ENCODE measurements at regions not wholly inside any gene's neighbourhood (a gene's known extent, or its start where the extent isn't known, plus 50 kb on each side); places are given as distances from the start of the nearest gene placed in this dataset.
"Not testable (repeated sequence)": the region's sequence is repeated elsewhere in the genome, so short reads cannot be mapped to it uniquely, and the experiment has no call there.

- ATAC-seq (peak; percentile 39), DNase-seq (peak in 1 of 3 donors; percentile 47)
- no peaks in the 10 kb centered on the region for H3K36me3 ChIP-seq (ENCODE audit: low read depth)
- TF ChIP-seq CTCF (IDR thresholded peaks at IDR 0.05), result no peak
- peaks cover 7% of the 10 kb centered on the region for H3K4me1 ChIP-seq (ENCODE audit: low read depth)
- no peaks in the 10 kb centered on the region for H3K9me3 ChIP-seq
- no peak overlapping the region for H3K4me3 ChIP-seq
- intact Hi-C loops (cut with DNase I, micrococcal nuclease), result no loop called here
These were observed 128.8 kb upstream of the ANO1 start for GRCh38 chr11:69949327-69949726.

- no peaks in the 10 kb centered on the region for H3K9me3 ChIP-seq
- H3K36me3 ChIP-seq (ENCODE audit: low read depth), result no peaks in the 10 kb centered on the region
- no peak overlapping the region for H3K4me3 ChIP-seq
- H3K4me1 ChIP-seq (ENCODE audit: low read depth), result peaks cover 7% of the 10 kb centered on the region
- intact Hi-C loops (cut with DNase I, micrococcal nuclease), result no loop called here
- ATAC-seq (peak; percentile 52), DNase-seq (peak; percentile 24 to 48 (median 45))
- no peak for TF ChIP-seq CTCF (IDR thresholded peaks at IDR 0.05)
These were observed 128.0 kb upstream of the ANO1 start for GRCh38 chr11:69950120-69950519.

DNA sequence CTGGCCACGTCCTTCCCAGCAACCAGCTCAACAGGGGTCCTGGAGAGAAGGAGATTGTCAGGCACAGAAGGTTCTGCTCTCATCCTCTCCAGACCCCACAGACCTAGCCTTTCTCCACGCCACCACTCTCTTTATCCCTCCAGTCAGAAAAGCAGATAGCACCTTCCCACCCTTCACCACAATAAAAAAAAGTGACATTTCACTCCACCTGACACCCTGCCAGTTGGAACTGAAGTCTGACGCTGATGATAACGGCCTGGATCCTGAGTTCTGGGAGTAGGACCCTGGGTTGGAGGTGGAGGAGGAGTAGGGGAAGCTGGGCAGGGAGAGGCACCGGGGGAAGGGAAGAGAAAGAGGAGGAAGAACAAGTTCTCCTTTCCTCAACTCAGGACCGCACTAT lies 127.5 kb upstream of the ANO1 start:
- peak in 1 of 3 donors; percentile 1 for DNase-seq

DNA sequence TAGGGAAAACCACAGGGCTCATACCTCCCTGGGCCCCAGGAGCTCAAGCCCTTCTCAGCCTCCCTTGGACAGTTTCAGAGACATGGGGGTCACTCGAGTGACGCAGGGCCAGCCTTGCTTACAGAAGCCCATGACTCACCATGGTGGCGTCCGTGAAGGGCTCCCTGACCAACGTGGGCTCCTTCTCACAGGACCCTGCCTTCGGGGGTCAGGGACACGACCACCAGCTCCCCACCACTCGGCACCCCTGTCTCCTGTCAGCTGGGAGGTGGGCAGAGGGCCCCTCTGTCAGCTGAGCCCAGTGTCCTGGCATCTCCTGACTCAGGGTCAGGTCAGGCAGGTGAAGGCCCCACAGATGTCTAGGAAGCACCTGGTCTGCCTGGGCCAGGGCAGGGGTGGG lies 126.3 kb upstream of the ANO1 start:
- DNase-seq, result peak in 2 of 3 donors; percentile 6 to 36
- Histone ChIP-seq H3K4me1 (ENCODE audit: low read depth) (peaks cover 7% of the 10 kb centered on the region), H3K36me3 (ENCODE audit: low read depth) (no peaks in the 10 kb centered on the region), H3K9me3 (no peaks in the 10 kb centered on the region), H3K4me3 (no peak overlapping the region)
- no peak for ATAC-seq
- intact Hi-C loops (cut with DNase I, micrococcal nuclease), result no loop called here
- no peak for TF ChIP-seq CTCF (IDR thresholded peaks at IDR 0.05)

More for the DNA sequence above, 127.5 kb upstream of the ANO1 start:
- intact Hi-C loops (cut with DNase I, micrococcal nuclease), result no loop called here
- H3K4me1 ChIP-seq (ENCODE audit: low read depth), result peaks cover 7% of the 10 kb centered on the region
- no peaks in the 10 kb centered on the region for H3K9me3 ChIP-seq
- no peak for TF ChIP-seq CTCF (IDR thresholded peaks at IDR 0.05)
- H3K36me3 ChIP-seq (ENCODE audit: low read depth), result no peaks in the 10 kb centered on the region
- no peak overlapping the region for H3K4me3 ChIP-seq
- ATAC-seq, result no peak

GRCh38 chr11:69952229-69952975 lies 125.7 kb upstream of the ANO1 start:
- H3K9me3 ChIP-seq; H3K4me1 ChIP-seq (ENCODE audit: low read depth); ATAC-seq; H3K36me3 ChIP-seq (ENCODE audit: low read depth); intact Hi-C loops (cut with DNase I, micrococcal nuclease); H3K4me3 ChIP-seq: not testable (repeated sequence)
- DNase-seq, result peak in 2 of 3 donors; percentile 8 to 15

DNA sequence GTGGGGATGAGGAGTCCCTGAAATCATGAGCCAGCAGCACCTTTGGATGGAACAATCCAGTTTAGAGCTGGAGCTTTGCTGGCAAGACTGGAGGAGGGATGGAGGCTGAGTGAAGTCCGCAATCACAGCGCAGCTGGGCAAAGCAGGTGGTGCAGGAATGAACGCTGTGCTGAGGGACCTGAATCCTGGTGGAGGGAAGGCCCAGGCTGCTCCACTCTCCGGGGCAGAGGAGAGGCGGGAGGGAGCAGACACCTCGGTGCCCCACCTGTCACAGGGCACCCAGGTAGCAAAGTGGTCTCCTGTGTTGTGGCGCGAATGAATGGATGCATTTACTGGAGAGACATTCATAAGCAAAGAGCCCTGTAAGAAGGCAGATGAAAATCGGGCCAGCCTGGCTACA lies 124.8 kb upstream of the ANO1 start:
- DNase-seq (peak in 2 of 3 donors; percentile 9 to 30), ATAC-seq (no peak)
- no peak overlapping the region for H3K4me3 ChIP-seq
- intact Hi-C loops (cut with DNase I, micrococcal nuclease), result no loop called here
- H3K4me1 ChIP-seq (ENCODE audit: low read depth), result peaks cover 5% of the 10 kb centered on the region
- TF ChIP-seq CTCF (IDR thresholded peaks at IDR 0.05), result no peak
- H3K9me3 ChIP-seq, result no peaks in the 10 kb centered on the region
- no peaks in the 10 kb centered on the region for H3K36me3 ChIP-seq (ENCODE audit: low read depth)

Measured in mucosa of descending colon (tissue), 3 donors.